H9 (cell line): ENCODE measurements at regions not wholly inside any gene's neighbourhood (a gene's known extent, or its start where the extent isn't known, plus 50 kb on each side); places are given as distances from the start of the nearest gene placed in this dataset.

Experiments used
- DNase-seq: peaks from one replicate; pipeline ENCODE4 v3.0.0-alpha.2; 2017
- H2AFZ ChIP-seq: one replicate; pipeline ENCODE4 v1.6.1; 2013; ENCODE audit warnings: mild to moderate bottlenecking, low read length, control low read depth, moderate library complexity
- H2AK5ac ChIP-seq: 2 replicates; pipeline ENCODE4 v1.6.1; 2013; ENCODE audit warnings: low read length, control low read depth, mixed read lengths; ENCODE audit not compliant: insufficient read length
- H2BK120ac ChIP-seq: one replicate; pipeline ENCODE4 v1.6.1; 2013; ENCODE audit warnings: low read depth, mild to moderate bottlenecking, low read length, control low read depth, inconsistent platforms; ENCODE audit not compliant: poor library complexity, severe bottlenecking
- H2BK12ac ChIP-seq: 2 replicates; pipeline ENCODE4 v1.6.1; 2013; ENCODE audit warnings: low read length, control low read depth, mixed read lengths, low read depth; ENCODE audit not compliant: insufficient read length
- H2BK15ac ChIP-seq: 2 replicates; pipeline ENCODE4 v1.6.1; 2013; ENCODE audit warnings: low read depth, low read length, control low read depth
- H2BK20ac ChIP-seq: one replicate; pipeline ENCODE4 v1.6.1; 2013; ENCODE audit warnings: low read depth, mild to moderate bottlenecking, low read length, control low read depth, inconsistent platforms; ENCODE audit not compliant: poor library complexity, severe bottlenecking
- H2BK5ac ChIP-seq: 2 replicates; pipeline ENCODE4 v1.6.1; 2013; ENCODE audit warnings: low read length, control low read depth, mixed read lengths; ENCODE audit not compliant: insufficient read length
- H3K14ac ChIP-seq: 2 replicates; pipeline ENCODE4 v1.6.1; 2013; ENCODE audit warnings: low read length, control low read depth; ENCODE audit not compliant: insufficient read depth
- H3K18ac ChIP-seq: 2 replicates; pipeline ENCODE4 v1.6.1; 2013; ENCODE audit warnings: low read depth, mild to moderate bottlenecking, mixed read lengths, low read length, control low read depth; ENCODE audit not compliant: insufficient read length
- H3K23ac ChIP-seq: 2 replicates; pipeline ENCODE4 v1.6.1; 2013; ENCODE audit warnings: low read length, control low read depth, mixed read lengths, low read depth; ENCODE audit not compliant: insufficient read length
- H3K23me2 ChIP-seq: 2 replicates; pipeline ENCODE4 v1.6.1; 2013; ENCODE audit warnings: low read depth, mild to moderate bottlenecking, mixed read lengths, low read length, control low read depth; ENCODE audit not compliant: insufficient read length, poor library complexity, severe bottlenecking
- H3K27ac ChIP-seq: 2 replicates; pipeline ENCODE4 v1.5.1; 2013; ENCODE audit warnings: low read length, control low read depth, mixed read lengths, low read depth; ENCODE audit not compliant: insufficient read length
- H3K27me3 ChIP-seq: 2 replicates; pipeline ENCODE4 v1.6.1; 2013; ENCODE audit warnings: low read length, control low read depth, inconsistent platforms; ENCODE audit not compliant: insufficient read depth
- H3K4ac ChIP-seq: 2 replicates; pipeline ENCODE4 v1.6.1; 2013; ENCODE audit warnings: low read depth, mild to moderate bottlenecking, control low read depth, inconsistent platforms, low read length, moderate library complexity
- H3K4me1 ChIP-seq: 2 replicates; pipeline ENCODE4 v1.6.1; 2013; ENCODE audit warnings: low read length, control low read depth, inconsistent platforms; ENCODE audit not compliant: insufficient read depth
- H3K4me2 ChIP-seq: 2 replicates; pipeline ENCODE4 v1.6.1; 2013; ENCODE audit warnings: low read length, control low read depth, mixed read lengths; ENCODE audit not compliant: insufficient read length, insufficient read depth
- H3K56ac ChIP-seq: 2 replicates; pipeline ENCODE4 v1.6.1; 2013; ENCODE audit warnings: low read depth, mild to moderate bottlenecking, mixed read lengths, low read length, control low read depth; ENCODE audit not compliant: insufficient read length
- H3K79me1 ChIP-seq: 2 replicates; pipeline ENCODE4 v1.6.1; 2013; ENCODE audit warnings: low read depth, mild to moderate bottlenecking, moderate library complexity, low read length, control low read depth, inconsistent platforms; ENCODE audit not compliant: insufficient read depth, poor library complexity, severe bottlenecking
- H3K79me2 ChIP-seq: 2 replicates; pipeline ENCODE4 v1.6.1; 2013; ENCODE audit warnings: low read length, control low read depth, inconsistent platforms; ENCODE audit not compliant: insufficient read depth
- H3K9ac ChIP-seq: 2 replicates; pipeline ENCODE4 v1.6.1; 2013; ENCODE audit warnings: low read length, control low read depth, mixed read lengths; ENCODE audit not compliant: insufficient read length; ENCODE audit errors: extremely low read depth
- H3K9me3 ChIP-seq: one replicate; pipeline ENCODE4 v1.6.1; 2013; ENCODE audit warnings: low read depth, low read length, inconsistent platforms; ENCODE audit not compliant: control insufficient read depth
- H3T11ph ChIP-seq: one replicate; pipeline ENCODE4 v1.6.1; 2013; ENCODE audit warnings: mild to moderate bottlenecking, low read length, control low read depth, inconsistent platforms
- H4K20me1 ChIP-seq: one replicate; pipeline ENCODE4 v1.6.1; 2013; ENCODE audit not compliant: control insufficient read depth, insufficient read length, insufficient read depth
- H4K5ac ChIP-seq: 2 replicates; pipeline ENCODE4 v1.6.1; 2013; ENCODE audit warnings: low read depth, mild to moderate bottlenecking, mixed read lengths, low read length, control low read depth; ENCODE audit not compliant: insufficient read length
- H4K8ac ChIP-seq: replicated peaks from 2 replicates; pipeline ENCODE4 v1.6.1; 2013; ENCODE audit warnings: low read length, control low read depth, mixed read lengths, low read depth; ENCODE audit not compliant: insufficient read length
- H4K91ac ChIP-seq: 2 replicates; pipeline ENCODE4 v1.6.1; 2013; ENCODE audit warnings: low read depth, mild to moderate bottlenecking, moderate library complexity, mixed read lengths, low read length, control low read depth; ENCODE audit not compliant: insufficient read length
- H3K27ac Mint-ChIP-seq, 3 experiments: 2 replicates in 2 of 3; 3 replicates in 1 of 3; pipeline ENCODE4 v1.8.0; 2020 to 2021; ENCODE audit warnings: mixed read lengths in 3 of 3, mild to moderate bottlenecking in 1 of 3, moderate library complexity in 1 of 3
- H3K27me3 Mint-ChIP-seq: 2 replicates; pipeline ENCODE4 v1.8.0; 2021; ENCODE audit warnings: low read depth, mild to moderate bottlenecking, moderate library complexity, mixed read lengths
- H3K36me3 Mint-ChIP-seq, 3 experiments: 2 replicates in 2 of 3; 3 replicates in 1 of 3; pipeline ENCODE4 v1.8.0; 2020 to 2021; ENCODE audit warnings: low read depth in 3 of 3, mixed read lengths in 3 of 3; ENCODE audit not compliant: insufficient read depth in 1 of 3
- H3K4me1 Mint-ChIP-seq, 2 experiments: 2 replicates each; pipeline ENCODE4 v1.8.0; 2020; ENCODE audit warnings: mixed read lengths in 2 of 2
- H3K4me3 Mint-ChIP-seq, 2 experiments: 2 replicates in 1 of 2; 3 replicates in 1 of 2; pipeline ENCODE4 v1.8.0; 2020 to 2021; ENCODE audit warnings: mild to moderate bottlenecking in 2 of 2, mixed read lengths in 2 of 2, moderate library complexity in 1 of 2
- H3K9me3 Mint-ChIP-seq, 2 experiments: 2 replicates in 1 of 2; 3 replicates in 1 of 2; pipeline ENCODE4 v1.8.0; 2020; ENCODE audit warnings: mild to moderate bottlenecking in 2 of 2, mixed read lengths in 2 of 2, moderate library complexity in 1 of 2
- CTCF ChIP-seq: fragments of 200-600 bp; sonication (generic); conservative IDR thresholded peaks from 3 replicates; pipeline ENCODE4 v1.8.0; 2021; ENCODE audit warnings: antibody characterized with exemption, mild to moderate bottlenecking
- WGBS: extraction: QIAGEN DNeasy Blood & Tissue Kit; methylation state at CpG from one replicate; pipeline ENCODE4 v1.1.7; 2013; ENCODE audit warnings: missing lambda C conversion rate, low lambda C conversion rate, mixed read lengths; ENCODE audit not compliant: insufficient read length; ENCODE audit errors: extremely low coverage; 5-methylcytosine and 5-hydroxymethylcytosine counted together

GRCh38 chrX:113975441-113975840, 608.4 kb upstream of the HTR2C start:
- H2AFZ ChIP-seq, result no peak overlapping the region
- H3K4me3 Mint-ChIP-seq, result no peak overlapping the region
- no peak overlapping the region for H3K4me2 ChIP-seq
- WGBS, result no CpG with 5 or more reads among the region's 2 CpGs
- H3K4me1 Mint-ChIP-seq, result peaks cover 60% of the 10 kb centered on the region in 2 experiments
- no peak overlapping the region for H3K27ac Mint-ChIP-seq
- peaks cover 14% of the 10 kb centered on the region for H3K4me1 ChIP-seq
- H3K14ac ChIP-seq, result no peak overlapping the region
- no peak for TF ChIP-seq CTCF
- H3K9me3 Mint-ChIP-seq, result peaks cover 19 to 36% of the 10 kb centered on the region in 2 experiments
- peaks cover 13% of the 10 kb centered on the region for H3K9me3 ChIP-seq
- H2BK120ac ChIP-seq, result no peak overlapping the region
- no peak overlapping the region for H3T11ph ChIP-seq
- DNase-seq, result no peak
- no peak overlapping the region for H2AK5ac ChIP-seq
- H2BK15ac ChIP-seq, result no peak overlapping the region
- no peaks in the 10 kb centered on the region for H3K23me2 ChIP-seq
- no peak overlapping the region for H4K5ac ChIP-seq
- H3K27ac ChIP-seq, result no peak overlapping the region
- no peak overlapping the region for H3K4ac ChIP-seq
- no peak overlapping the region for H2BK20ac ChIP-seq
- H2BK5ac ChIP-seq, result no peak overlapping the region
- no peaks in the 10 kb centered on the region for H3K27me3 Mint-ChIP-seq
- no peak overlapping the region for H3K23ac ChIP-seq
- no peaks in the 10 kb centered on the region for H3K79me1 ChIP-seq
- H3K56ac ChIP-seq, result no peak overlapping the region
- H4K8ac ChIP-seq, result no peak overlapping the region
- H3K79me2 ChIP-seq, result peaks cover 3% of the 10 kb centered on the region; the same call in 1 of the 2 replicates
- H3K36me3 Mint-ChIP-seq, result peaks cover 43 to 82% (median 81%) of the 10 kb centered on the region in 3 experiments
- no peaks in the 10 kb centered on the region for H4K20me1 ChIP-seq
- H4K91ac ChIP-seq, result no peak overlapping the region
- H3K18ac ChIP-seq, result no peak overlapping the region
- H3K27me3 ChIP-seq, result peaks cover 3% of the 10 kb centered on the region; the same call in 1 of the 2 replicates
- no peak overlapping the region for H3K9ac ChIP-seq
- H2BK12ac ChIP-seq, result no peak overlapping the region
